ENCODE measurements at regions not wholly inside any gene's neighbourhood (a gene's known extent, or its start where the extent isn't known, plus 50 kb on each side); places are given as distances from the start of the nearest gene placed in this dataset.
A peak's percentile ranks its signal among the peaks of the same experiment; 100 is the strongest.
"Not testable (repeated sequence)": the region's sequence is repeated elsewhere in the genome, so short reads cannot be mapped to it uniquely, and the experiment has no call there.

GRCh38 chr5:7078101-7078500 is 317.8 kb upstream of the ADCY2 start:
- no peak for DNase-seq (ENCODE audit: low read depth)

GRCh38 chr5:7078901-7079300 is 317.0 kb upstream of the ADCY2 start:
- no peak for DNase-seq (ENCODE audit: low read depth)

GRCh38 chr5:7080501-7080900 is 315.4 kb upstream of the ADCY2 start:
- DNase-seq (ENCODE audit: low read depth): no peak

GRCh38 chr5:7087719-7088297 is 308.1 kb upstream of the ADCY2 start:
- DNase-seq (ENCODE audit: low read depth): no peak

GRCh38 chr5:7088849-7089248 is 307.1 kb upstream of the ADCY2 start:
- DNase-seq (ENCODE audit: low read depth): no peak

- DNase-seq (ENCODE audit: low read depth): peak; percentile 18
Measured at GRCh38 chr5:7094626-7095025, 301.3 kb upstream of the ADCY2 start.

- DNase-seq (ENCODE audit: low read depth): no peak
Measured at GRCh38 chr5:7096294-7096693, 299.6 kb upstream of the ADCY2 start.

- no peak for DNase-seq (ENCODE audit: low read depth)
Measured at GRCh38 chr5:7105358-7105757, 290.6 kb upstream of the ADCY2 start.

- no peak for DNase-seq (ENCODE audit: low read depth)
Measured at GRCh38 chr5:7117961-7118360, 278.0 kb upstream of the ADCY2 start.

- DNase-seq (ENCODE audit: low read depth): no peak
Measured at GRCh38 chr5:7131680-7132079, 264.3 kb upstream of the ADCY2 start.

GRCh38 chr5:7146886-7147285 is 249.1 kb upstream of the ADCY2 start:
- no peak for DNase-seq (ENCODE audit: low read depth)

- no peak for DNase-seq (ENCODE audit: low read depth)
Measured at GRCh38 chr5:7157083-7157482, 238.9 kb upstream of the ADCY2 start.

- peak; percentile 84 for DNase-seq (ENCODE audit: low read depth)
Measured at GRCh38 chr5:7169240-7169878, 226.6 kb upstream of the ADCY2 start.

GRCh38 chr5:7170785-7171184 is 225.2 kb upstream of the ADCY2 start:
- DNase-seq (ENCODE audit: low read depth): not testable (repeated sequence)

GRCh38 chr5:7179364-7179763 is 216.6 kb upstream of the ADCY2 start:
- DNase-seq (ENCODE audit: low read depth): no peak

- DNase-seq (ENCODE audit: low read depth): no peak
Measured at GRCh38 chr5:7181841-7182240, 214.1 kb upstream of the ADCY2 start.

- no peak for DNase-seq (ENCODE audit: low read depth)
Measured at GRCh38 chr5:7185742-7186141, 210.2 kb upstream of the ADCY2 start.

- DNase-seq (ENCODE audit: low read depth): no peak
Measured at GRCh38 chr5:7186818-7187217, 209.1 kb upstream of the ADCY2 start.

GRCh38 chr5:7190712-7191250 is 205.2 kb upstream of the ADCY2 start:
- DNase-seq (ENCODE audit: low read depth): no peak

- no peak for DNase-seq (ENCODE audit: low read depth)
Measured at GRCh38 chr5:7192016-7192415, 203.9 kb upstream of the ADCY2 start.

GRCh38 chr5:7202846-7203245 is 193.1 kb upstream of the ADCY2 start:
- DNase-seq (ENCODE audit: low read depth): no peak

- no peak for DNase-seq (ENCODE audit: low read depth)
Measured at GRCh38 chr5:7207979-7208378, 188.0 kb upstream of the ADCY2 start.

GRCh38 chr5:7208938-7209337 is 187.0 kb upstream of the ADCY2 start:
- no peak for DNase-seq (ENCODE audit: low read depth)

All from HT1080 (cell line).